T-helper 17 cell (primary cell): ENCODE measurements at regions not wholly inside any gene's neighbourhood (a gene's known extent, or its start where the extent isn't known, plus 50 kb on each side); places are given as distances from the start of the nearest gene placed in this dataset.

ENCODE experiments used
- ATAC-seq: fragments of 150-1000 bp; cut with Tn5 transposase; 2 replicates; pipeline ENCODE4 v1.10.0; 2021; ENCODE audit warnings: mild to moderate bottlenecking, moderate library complexity
- DNase-seq, 3 donors: peaks; one replicate each; pipeline versions ENCODE4 v3.0.0 to v3.0.0-alpha.2; 2020 to 2021
- H3K9me3 ChIP-seq: one replicate; pipeline ENCODE4 v1.7.0; 2013; ENCODE audit warnings: low read length, mild to moderate bottlenecking; ENCODE audit not compliant: control insufficient read depth, poor library complexity, severe bottlenecking
- H3K27ac Mint-ChIP-seq: one replicate; pipeline ENCODE4 v1.8.0; 2022; ENCODE audit warnings: mild to moderate bottlenecking, moderate library complexity, mixed read lengths
- H3K27me3 Mint-ChIP-seq: one replicate; pipeline ENCODE4 v1.8.0; 2022; ENCODE audit warnings: mixed read lengths
- H3K36me3 Mint-ChIP-seq: one replicate; pipeline ENCODE4 v1.8.0; 2022; ENCODE audit warnings: low read depth, mixed read lengths
- H3K4me1 Mint-ChIP-seq: one replicate; pipeline ENCODE4 v1.8.0; 2022; ENCODE audit warnings: mild to moderate bottlenecking, mixed read lengths
- H3K4me3 Mint-ChIP-seq: one replicate; pipeline ENCODE4 v1.8.0; 2022; ENCODE audit warnings: mild to moderate bottlenecking, moderate library complexity, mixed read lengths

DNA sequence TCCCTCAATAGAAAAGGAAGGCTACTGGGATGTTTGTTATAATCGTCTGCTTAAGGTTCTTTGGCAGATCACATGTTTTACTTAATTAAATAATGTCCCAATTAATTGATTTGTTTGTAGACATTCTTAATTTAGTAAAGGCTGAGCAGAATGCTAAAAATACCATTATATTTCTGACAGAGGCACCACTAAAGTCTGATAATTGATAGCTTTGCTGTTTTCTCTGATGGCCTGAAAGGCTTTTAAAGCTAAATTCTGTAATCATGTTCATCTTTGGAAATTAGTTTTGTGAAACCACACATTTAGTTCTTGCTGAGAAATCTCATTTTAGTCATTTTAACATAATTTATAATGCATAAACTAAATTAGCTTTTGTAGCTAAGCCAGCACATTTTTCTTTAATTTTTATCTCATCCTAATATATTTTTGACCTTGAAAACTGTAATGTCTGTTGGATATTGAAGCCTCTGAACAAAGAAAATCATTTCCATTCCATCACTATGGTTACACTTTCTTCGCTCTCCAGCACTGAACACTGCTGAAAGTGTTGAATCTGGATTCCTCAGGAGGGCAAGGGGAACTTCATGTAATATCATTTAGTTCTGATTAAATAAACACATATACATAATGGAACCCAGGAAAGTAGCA is 329.4 kb downstream of the ELAVL2 start:
- DNase-seq (no peak), ATAC-seq (no peak)
- H3K4me1 Mint-ChIP-seq, result no peaks in the 10 kb centered on the region
- H3K27me3 Mint-ChIP-seq, result no peaks in the 10 kb centered on the region
- no peaks in the 10 kb centered on the region for H3K9me3 ChIP-seq
- no peak overlapping the region for H3K27ac Mint-ChIP-seq
- no peak overlapping the region for H3K4me3 Mint-ChIP-seq
- H3K36me3 Mint-ChIP-seq, result no peaks in the 10 kb centered on the region

- H3K36me3 Mint-ChIP-seq, result no peaks in the 10 kb centered on the region
- no peaks in the 10 kb centered on the region for H3K27me3 Mint-ChIP-seq
- no peak overlapping the region for H3K27ac Mint-ChIP-seq
- H3K4me1 Mint-ChIP-seq, result no peaks in the 10 kb centered on the region
- ATAC-seq, result no peak
- no peak overlapping the region for H3K4me3 Mint-ChIP-seq
- no peak for DNase-seq
- H3K9me3 ChIP-seq, result no peaks in the 10 kb centered on the region
These were observed 328.9 kb downstream of the ELAVL2 start for GRCh38 chr9:23497137-23497504.

- H3K9me3 ChIP-seq, result no peaks in the 10 kb centered on the region
- Mint-ChIP-seq H3K4me3 (no peak overlapping the region), H3K4me1 (no peaks in the 10 kb centered on the region), H3K27me3 (no peaks in the 10 kb centered on the region), H3K36me3 (no peaks in the 10 kb centered on the region), H3K27ac (no peak overlapping the region)
- DNase-seq (no peak), ATAC-seq (no peak)
These were observed 324.0 kb downstream of the ELAVL2 start for GRCh38 chr9:23502004-23502403.

- H3K9me3 ChIP-seq, result no peaks in the 10 kb centered on the region
- H3K4me1 Mint-ChIP-seq, result no peaks in the 10 kb centered on the region
- no peaks in the 10 kb centered on the region for H3K36me3 Mint-ChIP-seq
- H3K27me3 Mint-ChIP-seq, result no peaks in the 10 kb centered on the region
- no peak overlapping the region for H3K4me3 Mint-ChIP-seq
- DNase-seq, result no peak
- no peak overlapping the region for H3K27ac Mint-ChIP-seq
- no peak for ATAC-seq
These were observed 303.1 kb downstream of the ELAVL2 start for GRCh38 chr9:23522952-23523351.

- ATAC-seq, result no peak
- no peaks in the 10 kb centered on the region for H3K9me3 ChIP-seq
- no peaks in the 10 kb centered on the region for H3K4me1 Mint-ChIP-seq
- H3K36me3 Mint-ChIP-seq, result no peaks in the 10 kb centered on the region
- H3K4me3 Mint-ChIP-seq, result no peak overlapping the region
- no peak overlapping the region for H3K27ac Mint-ChIP-seq
- no peaks in the 10 kb centered on the region for H3K27me3 Mint-ChIP-seq
- no peak for DNase-seq
These were observed 301.4 kb downstream of the ELAVL2 start for GRCh38 chr9:23524607-23525155.

- no peaks in the 10 kb centered on the region for H3K9me3 ChIP-seq
- Mint-ChIP-seq H3K4me3 (no peak overlapping the region), H3K27ac (no peak overlapping the region), H3K36me3 (no peaks in the 10 kb centered on the region), H3K27me3 (no peaks in the 10 kb centered on the region), H3K4me1 (no peaks in the 10 kb centered on the region)
- ATAC-seq (no peak), DNase-seq (no peak)
These were observed 299.2 kb downstream of the ELAVL2 start for GRCh38 chr9:23526806-23527205.

DNA sequence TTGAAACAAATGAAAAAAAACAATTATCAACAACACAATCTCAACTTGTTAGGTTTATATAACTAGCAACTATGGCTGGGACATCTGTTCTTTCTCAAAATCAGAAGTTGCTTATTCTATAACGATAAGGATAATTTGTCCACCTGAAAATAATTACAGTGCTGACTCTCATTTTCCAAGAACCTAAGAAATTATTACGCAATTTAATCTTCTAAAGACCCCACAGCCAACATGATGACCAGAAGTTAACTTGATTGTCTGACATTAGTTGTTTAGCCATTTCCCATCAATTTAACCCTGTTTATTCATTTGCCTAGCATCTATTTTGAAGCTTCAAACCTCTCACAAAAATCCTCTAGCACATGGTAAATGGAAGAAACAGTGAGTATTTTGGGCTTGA is 293.8 kb downstream of the ELAVL2 start:
- Mint-ChIP-seq H3K27me3 (peaks cover 5% of the 10 kb centered on the region), H3K4me3 (no peak overlapping the region), H3K27ac (no peak overlapping the region), H3K4me1 (no peaks in the 10 kb centered on the region), H3K36me3 (no peaks in the 10 kb centered on the region)
- no peak for DNase-seq
- no peak for ATAC-seq
- H3K9me3 ChIP-seq, result no peaks in the 10 kb centered on the region

DNA sequence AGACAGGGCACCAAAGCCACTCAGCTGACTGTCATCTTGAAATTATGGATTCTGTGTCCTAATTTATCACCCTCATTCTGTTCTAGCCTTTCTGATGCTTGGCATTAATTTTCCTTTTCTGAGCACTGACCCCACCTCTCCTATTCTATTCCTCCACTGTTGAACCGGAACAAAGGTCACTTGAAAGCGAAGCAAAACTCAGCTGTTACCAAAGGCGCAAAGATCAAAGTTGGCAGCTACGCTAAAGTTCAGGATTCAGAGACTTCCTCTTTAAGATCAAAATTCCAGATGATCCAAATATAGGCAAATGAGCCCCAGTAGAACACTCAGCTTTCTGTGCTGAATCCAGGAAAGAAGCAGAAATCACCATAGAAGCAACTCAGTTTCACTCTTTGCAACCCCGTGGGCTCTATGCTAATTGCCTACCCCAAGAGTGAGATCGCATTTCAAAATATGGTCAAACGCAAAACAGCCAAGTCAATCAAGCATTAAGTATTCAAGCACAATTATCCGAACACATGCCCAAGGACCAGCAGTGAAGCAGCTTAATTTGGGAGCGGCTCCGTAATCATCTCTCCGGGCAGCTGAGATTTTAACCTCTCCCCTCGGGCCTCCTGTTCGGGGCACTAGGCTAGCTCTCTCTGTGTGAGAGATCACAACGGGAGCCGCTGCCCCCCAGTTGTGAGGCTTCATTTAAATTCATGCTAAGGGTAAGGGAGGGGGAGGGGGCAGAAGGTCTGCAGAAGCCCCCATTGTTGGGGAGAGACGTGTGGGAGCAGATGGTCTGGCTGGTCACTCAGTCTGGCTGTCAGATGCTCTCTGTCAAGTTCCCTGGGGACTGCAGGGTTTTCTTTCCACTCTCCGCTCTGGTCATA is 288.6 kb downstream of the ELAVL2 start:
- Mint-ChIP-seq H3K27ac (no peak overlapping the region), H3K4me3 (peak overlapping the region; percentile 68)
- no peak for ATAC-seq

GRCh38 chr9:23538067-23538402 is 288.0 kb downstream of the ELAVL2 start:
- ATAC-seq (no peak), DNase-seq (no peak)
- H3K9me3 ChIP-seq, result no peaks in the 10 kb centered on the region
- Mint-ChIP-seq H3K27me3 (peaks cover 14% of the 10 kb centered on the region), H3K4me1 (peaks cover 4% of the 10 kb centered on the region), H3K36me3 (no peaks in the 10 kb centered on the region), H3K4me3 (peak overlapping the region; percentile 68), H3K27ac (no peak overlapping the region)

More for the DNA sequence above, 288.6 kb downstream of the ELAVL2 start:
- no peaks in the 10 kb centered on the region for H3K9me3 ChIP-seq
- peaks cover 4% of the 10 kb centered on the region for H3K4me1 Mint-ChIP-seq
- H3K27me3 Mint-ChIP-seq, result peaks cover 14% of the 10 kb centered on the region
- DNase-seq, result no peak
- H3K36me3 Mint-ChIP-seq, result no peaks in the 10 kb centered on the region

GRCh38 chr9:23538461-23539003 is 287.5 kb downstream of the ELAVL2 start:
- Mint-ChIP-seq H3K36me3 (no peaks in the 10 kb centered on the region), H3K4me1 (peaks cover 4% of the 10 kb centered on the region), H3K27me3 (peaks cover 14% of the 10 kb centered on the region), H3K4me3 (peak overlapping the region; percentile 4), H3K27ac (no peak overlapping the region)
- no peaks in the 10 kb centered on the region for H3K9me3 ChIP-seq
- DNase-seq, result no peak
- no peak for ATAC-seq

DNA sequence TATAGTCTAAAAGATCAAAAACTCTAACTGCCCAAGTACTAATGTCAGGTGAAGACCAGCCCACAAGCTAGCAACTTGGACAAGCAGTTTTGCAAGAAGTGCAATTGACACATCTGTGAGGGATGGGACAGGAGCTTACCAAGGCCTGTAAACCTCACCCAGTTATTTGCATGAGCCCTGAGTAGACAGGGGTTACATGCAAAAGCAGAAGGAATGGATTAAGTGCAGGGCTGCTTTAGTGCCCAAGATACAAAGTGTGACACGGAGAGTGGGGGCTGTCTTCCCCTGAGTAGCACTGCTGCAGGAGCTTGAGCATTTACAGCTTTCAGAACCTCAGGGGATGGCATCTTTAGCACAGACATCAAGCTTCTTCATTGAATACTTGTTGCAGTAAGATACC is 286.7 kb downstream of the ELAVL2 start:
- DNase-seq, result no peak
- H3K27me3 Mint-ChIP-seq, result peaks cover 14% of the 10 kb centered on the region
- no peak for ATAC-seq
- H3K4me3 Mint-ChIP-seq, result no peak overlapping the region
- H3K9me3 ChIP-seq, result no peaks in the 10 kb centered on the region
- H3K36me3 Mint-ChIP-seq, result no peaks in the 10 kb centered on the region
- peaks cover 4% of the 10 kb centered on the region for H3K4me1 Mint-ChIP-seq
- H3K27ac Mint-ChIP-seq, result no peak overlapping the region

DNA sequence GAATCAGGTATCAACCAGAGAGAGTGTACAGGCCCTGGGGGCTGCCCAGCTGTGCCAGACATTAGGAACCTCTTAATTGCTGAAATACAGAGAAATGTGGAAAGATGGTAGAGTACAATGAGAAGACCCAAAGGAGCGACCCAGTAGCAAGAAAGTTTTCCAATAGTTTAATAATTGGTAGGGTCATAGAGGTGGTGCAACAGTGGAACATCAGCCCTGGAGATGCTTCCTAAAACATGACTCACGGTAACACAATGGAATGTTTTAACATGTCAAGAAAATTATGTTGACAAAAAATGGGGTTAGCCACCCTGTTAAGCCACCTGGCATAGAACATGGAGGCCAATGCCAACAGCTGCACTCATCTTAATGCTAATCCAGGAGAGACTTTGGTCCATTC is 284.1 kb downstream of the ELAVL2 start:
- H3K27me3 Mint-ChIP-seq, result peaks cover 13% of the 10 kb centered on the region
- H3K36me3 Mint-ChIP-seq, result no peaks in the 10 kb centered on the region
- H3K27ac Mint-ChIP-seq, result no peak overlapping the region
- H3K4me3 Mint-ChIP-seq, result no peak overlapping the region
- H3K9me3 ChIP-seq, result no peaks in the 10 kb centered on the region
- peaks cover 4% of the 10 kb centered on the region for H3K4me1 Mint-ChIP-seq
- DNase-seq, result no peak
- no peak for ATAC-seq

- Mint-ChIP-seq H3K4me3 (no peak overlapping the region), H3K27me3 (peaks cover 8% of the 10 kb centered on the region), H3K4me1 (peaks cover 4% of the 10 kb centered on the region), H3K36me3 (no peaks in the 10 kb centered on the region), H3K27ac (no peak overlapping the region)
- H3K9me3 ChIP-seq, result no peaks in the 10 kb centered on the region
- ATAC-seq (no peak), DNase-seq (no peak)
These were observed 283.6 kb downstream of the ELAVL2 start for GRCh38 chr9:23542438-23542837.
